Psoas muscle (tissue), 7 donors: ENCODE measurements at regions not wholly inside any gene's neighbourhood (a gene's known extent, or its start where the extent isn't known, plus 50 kb on each side); places are given as distances from the start of the nearest gene placed in this dataset.

ENCODE experiments used
- ATAC-seq, 4 donors: fragments of 200-7000 bp; cut with Tn5 transposase; one replicate each; pipeline ENCODE4 v1.9.1; 2020; ENCODE audit warnings: moderate library complexity in 3 of 4, mild to moderate bottlenecking in 2 of 4
- DNase-seq, 2 donors: peaks; one replicate each; pipeline ENCODE4 v3.0.0-alpha.2; 2020
- H3K27ac ChIP-seq: fragments of 200-600 bp; one replicate; pipeline ENCODE4 v1.8.0; 2022
- H3K27me3 ChIP-seq, 3 donors: fragments of 200-600 bp in 1 of 3; one replicate each; pipeline versions ENCODE4 v1.6.1 to v1.8.0; 2013 to 2022; ENCODE audit warnings: low read length in 2 of 3, mild to moderate bottlenecking in 2 of 3, moderate library complexity in 1 of 3; ENCODE audit not compliant: insufficient read depth in 3 of 3
- H3K36me3 ChIP-seq, 2 donors: fragments of 200-600 bp in 1 of 2; one replicate each; pipeline versions ENCODE4 v1.6.1 to v1.8.0; 2013 to 2022; ENCODE audit warnings: low read depth in 1 of 2, mild to moderate bottlenecking in 1 of 2, moderate library complexity in 1 of 2; ENCODE audit not compliant: insufficient read depth in 1 of 2
- H3K4me1 ChIP-seq: fragments of 200-600 bp; one replicate; pipeline ENCODE4 v1.8.0; 2022
- H3K4me3 ChIP-seq: fragments of 200-600 bp; one replicate; pipeline ENCODE4 v1.8.0; 2022; ENCODE audit warnings: mild to moderate bottlenecking
- H3K9me3 ChIP-seq: fragments of 200-600 bp; one replicate; pipeline ENCODE4 v1.8.0; 2022
- CTCF ChIP-seq: fragments of 200-600 bp; IDR thresholded peaks from one replicate; pipeline ENCODE4 v1.8.0; 2022; ENCODE audit warnings: antibody characterized with exemption
- WGBS, 3 donors: extraction: QIAGEN DNeasy Blood & Tissue Kit; methylation state at CpG; one replicate each; pipeline versions ENCODE4 v1.1.6 to v1.1.7; 2013; 5-methylcytosine and 5-hydroxymethylcytosine counted together
- intact Hi-C, 2 donors: fragments of 100-400 bp; cut with DNase I; formaldehyde crosslinking; loops; one replicate each; pipeline versions ENCODE4 v1.11.0 to v1.14.2; 2022
- donor health status: healthy with polysubstance abuse.
- donor health status: DM: no; HTN: no; CAD: no; lungs with moderate emphysema.
- donor health status: Bipolar disorder and iron deficiency.
- donor health status: healthy.
- donor health status: DM: yes; HTN: yes; CAD: no.
- donor health status: DM: no; HTN: no; CAD: no.
- donor health status: DM: yes; HTN: yes; CAD: no.

- no peak overlapping the region for H3K27ac ChIP-seq
- DNase-seq (no peak), ATAC-seq (no peak)
- intact Hi-C loops = no loop called here
- H3K4me3 ChIP-seq = no peak overlapping the region
- H3K9me3 ChIP-seq = no peaks in the 10 kb centered on the region
- H3K36me3 ChIP-seq = no peaks in the 10 kb centered on the region
- no peak for TF ChIP-seq CTCF
- H3K27me3 ChIP-seq = no peaks in the 10 kb centered on the region
- peaks cover 25% of the 10 kb centered on the region for H3K4me1 ChIP-seq
- WGBS, 3 donors = 70 to 78% (median 71%) methylated on average over 2 of the region's 2 CpGs
Observed at GRCh38 chr12:67437011-67437410, 167.9 kb downstream of the CAND1 start.

GRCh38 chr12:67439611-67440010 is 170.5 kb downstream of the CAND1 start:
- intact Hi-C loops = loop anchor here (5.0 to 10.0 kb wide), 5 partner anchors 82 to 505 kb away; partner anchors contain the start of gene DYRK2 (in 2 of the 2)
- Histone ChIP-seq H3K9me3 (no peaks in the 10 kb centered on the region), H3K4me1 (peaks cover 20% of the 10 kb centered on the region), H3K36me3 (no peaks in the 10 kb centered on the region), H3K27ac (no peak overlapping the region), H3K4me3 (no peak overlapping the region), H3K27me3 (no peaks in the 10 kb centered on the region)
- TF ChIP-seq CTCF = no peak
- 91 to 96% (median 95%) methylated on average over 3 of the region's 3 CpGs for whole genome bisulfite sequencing, 3 donors
- ATAC-seq (no peak), DNase-seq (no peak)

- Histone ChIP-seq H3K9me3 (no peaks in the 10 kb centered on the region), H3K27ac (peak overlapping the region; percentile 84), H3K36me3 (no peaks in the 10 kb centered on the region), H3K4me3 (peak overlapping the region; percentile 56), H3K27me3 (no peaks in the 10 kb centered on the region), H3K4me1 (peaks cover 10% of the 10 kb centered on the region)
- 3 to 6% (median 4%) methylated on average over 12 of the region's 12 CpGs for WGBS, 3 donors
- DNase-seq = peak; percentile 87 to 92
- intact Hi-C loops = loop anchor here (1.0 to 10.0 kb wide), 6 partner anchors 85 to 503 kb away; partner anchors contain the start of gene DYRK2 (in 2 of the 2)
- peak; percentile 95 to 98 (median 96) for ATAC-seq
- peak; percentile 82 for TF ChIP-seq CTCF
Observed at GRCh38 chr12:67441736-67442346, 172.7 kb downstream of the CAND1 start.

- DNase-seq = peak in 1 of 2 donors; percentile 76
- ATAC-seq = peak; percentile 69 to 91 (median 81)
- no peaks in the 10 kb centered on the region for H3K27me3 ChIP-seq
- H3K9me3 ChIP-seq = no peaks in the 10 kb centered on the region
- H3K36me3 ChIP-seq = no peaks in the 10 kb centered on the region
- H3K4me1 ChIP-seq = peaks cover 10% of the 10 kb centered on the region
- peak overlapping the region; percentile 56 for H3K4me3 ChIP-seq
- intact Hi-C loops = loop anchor here (5.0 to 10.0 kb wide), 5 partner anchors 85 to 502 kb away; partner anchors contain the start of gene DYRK2 (in 2 of the 2)
- 9 to 13% (median 10%) methylated on average over 11 of the region's 11 CpGs for WGBS, 3 donors
- TF ChIP-seq CTCF = no peak
- peak overlapping the region; percentile 84 for H3K27ac ChIP-seq
Observed at GRCh38 chr12:67442347-67442841, 173.2 kb downstream of the CAND1 start.
